ENCODE measurements at regions not wholly inside any gene's neighbourhood (a gene's known extent, or its start where the extent isn't known, plus 50 kb on each side); places are given as distances from the start of the nearest gene placed in this dataset.

DNA sequence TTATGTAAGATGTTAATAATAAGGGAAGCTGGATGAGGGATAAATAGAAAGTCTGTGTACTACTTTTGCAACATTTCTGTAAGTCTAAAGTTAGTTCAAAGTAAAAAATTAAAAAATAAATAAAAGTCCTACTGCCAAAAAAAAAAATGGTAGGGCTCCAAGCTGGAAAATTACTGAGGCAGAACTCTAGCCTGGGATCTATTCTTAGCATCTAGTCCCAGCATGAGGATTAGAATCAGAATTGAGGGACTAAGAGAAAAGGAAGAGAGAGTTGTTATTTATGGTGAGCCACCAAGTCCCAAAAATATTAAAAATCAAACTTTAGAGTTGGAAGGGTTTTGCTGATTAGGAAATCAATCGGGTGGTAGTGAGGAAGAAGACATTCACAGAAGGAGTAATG, 110.3 kb downstream of the CYB561 start:
- ChIA-PET CTCF (ENCODE audit: low intra/inter-chr PET ratio) (no interaction called here), POLR2A (interaction anchor here (1.2 kb wide), 1 partner anchor 19 kb away, joined by 3 read pairs; no protein-coding TSS in a partner anchor)
- no peaks in the 10 kb centered on the region for H3K4me1 ChIP-seq (replicated peaks in 1 of 2; ENCODE audit: control insufficient read depth in 2 of 2, insufficient read depth in 2 of 2, low read length in 2 of 2)
- FAIRE-seq (no peak), DNase-seq (ENCODE audit: extremely low read depth in 1 of 4, low spot score in 3 of 4) (no peak), ATAC-seq (no peak)
- no peak overlapping the region for H3K4me2 ChIP-seq (ENCODE audit: insufficient read depth, low read length)
- in situ Hi-C loops (cut with MboI) (no loop called here), intact Hi-C loops (cut with micrococcal nuclease) (no loop called here)
- H2AFZ ChIP-seq (ENCODE audit: low read depth, low read length) = no peak overlapping the region
- H3K4me3 ChIP-seq = no peak overlapping the region
- H3K9me3 ChIP-seq (replicated peaks; ENCODE audit: control insufficient read depth, insufficient read depth, low read depth, low read length) = no peaks in the 10 kb centered on the region
- no peaks in the 10 kb centered on the region for H3K9me1 ChIP-seq (ENCODE audit: control insufficient read depth, insufficient read depth, low read length)
- no peaks in the 10 kb centered on the region for H3K27me3 ChIP-seq (ENCODE audit: control insufficient read depth in 2 of 2, insufficient read depth in 2 of 2, low read length in 2 of 2)
- no peaks in the 10 kb centered on the region for H3K36me3 ChIP-seq (ENCODE audit: control insufficient read depth, insufficient read depth, low read length)
- H3K9ac ChIP-seq (ENCODE audit: insufficient read depth in 1 of 2, low read depth in 2 of 2, low read length in 2 of 2) = no peak overlapping the region
- no peaks in the 10 kb centered on the region for H3K79me2 ChIP-seq (ENCODE audit: control insufficient read depth, insufficient read depth, low read length)
- 13% methylated on average over 1 of the region's 1 CpG for WGBS (ENCODE audit: insufficient coverage, low coverage, missing lambda C conversion rate)
- BruUV-seq (replicated peaks) = no TSS peak
- H3K27ac ChIP-seq (ENCODE audit: extremely low read depth, low read depth, low read length) = no peak overlapping the region
- no peaks in the 10 kb centered on the region for H4K20me1 ChIP-seq (replicated peaks; ENCODE audit: control insufficient read depth, insufficient read depth, low read length)
- no peak for TF ChIP-seq SIN3A (IDR thresholded peaks at IDR 0.05; ENCODE audit: borderline replicate concordance in 2 of 2, control insufficient read depth in 1 of 2, low read depth in 2 of 2, low read length in 2 of 2)

DNA sequence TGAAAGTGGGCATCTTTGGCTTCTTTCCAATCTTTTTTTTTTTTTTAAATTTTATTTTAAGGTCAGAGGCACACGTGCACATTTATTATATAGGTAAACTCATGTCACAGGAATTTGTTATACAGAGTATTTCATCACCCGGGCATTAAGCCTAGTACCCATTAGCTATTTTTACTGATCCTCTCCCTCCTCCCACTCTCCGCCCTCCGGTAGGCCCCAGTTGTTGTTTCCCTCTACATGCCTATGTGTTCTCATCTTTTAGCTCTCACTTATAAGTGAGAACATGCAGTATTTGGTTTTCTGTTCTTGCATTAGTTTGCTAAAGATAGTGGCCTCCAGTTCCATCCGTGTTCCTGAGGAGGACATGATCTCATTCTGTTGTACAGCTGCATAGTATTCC, 108.5 kb downstream of the CYB561 start:
- BruUV-seq (replicated peaks) = no TSS peak
- Histone ChIP-seq H3K4me2 (ENCODE audit: insufficient read depth, low read length) (no peak overlapping the region), H3K79me2 (ENCODE audit: control insufficient read depth, insufficient read depth, low read length) (no peaks in the 10 kb centered on the region), H3K27me3 (ENCODE audit: control insufficient read depth in 2 of 2, insufficient read depth in 2 of 2, low read length in 2 of 2) (no peaks in the 10 kb centered on the region), H3K9me3 (replicated peaks; ENCODE audit: control insufficient read depth, insufficient read depth, low read depth, low read length) (no peaks in the 10 kb centered on the region), H3K9ac (ENCODE audit: insufficient read depth in 1 of 2, low read depth in 2 of 2, low read length in 2 of 2) (no peak overlapping the region), H3K27ac (ENCODE audit: extremely low read depth, low read depth, low read length) (no peak overlapping the region), H3K4me3 (no peak overlapping the region), H3K36me3 (ENCODE audit: control insufficient read depth, insufficient read depth, low read length) (no peaks in the 10 kb centered on the region), H4K20me1 (replicated peaks; ENCODE audit: control insufficient read depth, insufficient read depth, low read length) (no peaks in the 10 kb centered on the region), H3K9me1 (ENCODE audit: control insufficient read depth, insufficient read depth, low read length) (no peaks in the 10 kb centered on the region), H3K4me1 (replicated peaks in 1 of 2; ENCODE audit: control insufficient read depth in 2 of 2, insufficient read depth in 2 of 2, low read length in 2 of 2) (no peaks in the 10 kb centered on the region), H2AFZ (ENCODE audit: low read depth, low read length) (no peak overlapping the region)
- in situ Hi-C loops (cut with MboI) (no loop called here), intact Hi-C loops (cut with micrococcal nuclease) (no loop called here)
- ChIA-PET POLR2A (no interaction called here), CTCF (ENCODE audit: low intra/inter-chr PET ratio) (no interaction called here)
- FAIRE-seq = no peak
- TF ChIP-seq, protein P1, sequence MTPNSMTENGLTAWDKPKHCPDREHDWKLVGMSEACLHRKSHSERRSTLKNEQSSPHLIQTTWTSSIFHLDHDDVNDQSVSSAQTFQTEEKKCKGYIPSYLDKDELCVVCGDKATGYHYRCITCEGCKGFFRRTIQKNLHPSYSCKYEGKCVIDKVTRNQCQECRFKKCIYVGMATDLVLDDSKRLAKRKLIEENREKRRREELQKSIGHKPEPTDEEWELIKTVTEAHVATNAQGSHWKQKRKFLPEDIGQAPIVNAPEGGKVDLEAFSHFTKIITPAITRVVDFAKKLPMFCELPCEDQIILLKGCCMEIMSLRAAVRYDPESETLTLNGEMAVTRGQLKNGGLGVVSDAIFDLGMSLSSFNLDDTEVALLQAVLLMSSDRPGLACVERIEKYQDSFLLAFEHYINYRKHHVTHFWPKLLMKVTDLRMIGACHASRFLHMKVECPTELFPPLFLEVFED (CRISPR knock-in tag; conservative IDR thresholded peaks at IDR 0.05) = no peak
- no peak for TF ChIP-seq SMAD3 (CRISPR knock-in tag; conservative IDR thresholded peaks at IDR 0.05)
- TF ChIP-seq XRCC4 (IDR thresholded peaks at IDR 0.05; ENCODE audit: extremely low read depth, insufficient read depth, insufficient read length) = no peak
- TF ChIP-seq CTBP1 (IDR thresholded peaks at IDR 0.05; ENCODE audit: borderline replicate concordance) = no peak
- DNase-seq (ENCODE audit: extremely low read depth in 1 of 4, low spot score in 3 of 4) = no peak
- ATAC-seq = no peak
- 52% methylated on average over 5 of the region's 5 CpGs for WGBS (ENCODE audit: insufficient coverage, low coverage, missing lambda C conversion rate)
